Upper lobe of left lung (tissue), 4 donors: ENCODE measurements at regions not wholly inside any gene's neighbourhood (a gene's known extent, or its start where the extent isn't known, plus 50 kb on each side); places are given as distances from the start of the nearest gene placed in this dataset.

ENCODE experiments used
- POLR2A ChIP-seq, 4 donors: fragments of 450-650 bp; IDR thresholded peaks; one replicate each; pipeline ENCODE4 v1.5.1; 2016 to 2017; ENCODE audit warnings: antibody characterized with exemption in 4 of 4, mild to moderate bottlenecking in 2 of 4
- TF ChIP-seq, protein P1 (sequence below), 6 experiments: fragments of 450-650 bp in 4 of 6; fragments of 200-600 bp in 2 of 6; sonication (generic) in 2 of 6; IDR thresholded peaks; one replicate each; pipeline ENCODE4 v1.5.1; 2016 to 2019; ENCODE audit warnings: antibody characterized with exemption in 6 of 6

- TF ChIP-seq, protein P1, sequence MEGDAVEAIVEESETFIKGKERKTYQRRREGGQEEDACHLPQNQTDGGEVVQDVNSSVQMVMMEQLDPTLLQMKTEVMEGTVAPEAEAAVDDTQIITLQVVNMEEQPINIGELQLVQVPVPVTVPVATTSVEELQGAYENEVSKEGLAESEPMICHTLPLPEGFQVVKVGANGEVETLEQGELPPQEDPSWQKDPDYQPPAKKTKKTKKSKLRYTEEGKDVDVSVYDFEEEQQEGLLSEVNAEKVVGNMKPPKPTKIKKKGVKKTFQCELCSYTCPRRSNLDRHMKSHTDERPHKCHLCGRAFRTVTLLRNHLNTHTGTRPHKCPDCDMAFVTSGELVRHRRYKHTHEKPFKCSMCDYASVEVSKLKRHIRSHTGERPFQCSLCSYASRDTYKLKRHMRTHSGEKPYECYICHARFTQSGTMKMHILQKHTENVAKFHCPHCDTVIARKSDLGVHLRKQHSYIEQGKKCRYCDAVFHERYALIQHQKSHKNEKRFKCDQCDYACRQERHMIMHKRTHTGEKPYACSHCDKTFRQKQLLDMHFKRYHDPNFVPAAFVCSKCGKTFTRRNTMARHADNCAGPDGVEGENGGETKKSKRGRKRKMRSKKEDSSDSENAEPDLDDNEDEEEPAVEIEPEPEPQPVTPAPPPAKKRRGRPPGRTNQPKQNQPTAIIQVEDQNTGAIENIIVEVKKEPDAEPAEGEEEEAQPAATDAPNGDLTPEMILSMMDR (IDR thresholded peaks at IDR 0.05), result no peak
- TF ChIP-seq POLR2A (IDR thresholded peaks at IDR 0.05), result no peak
Measured at GRCh38 chr6:164294047-164294784, 879.7 kb downstream of the QKI start.
